Smooth muscle cell (in vitro differentiated cells): ENCODE measurements at regions not wholly inside any gene's neighbourhood (a gene's known extent, or its start where the extent isn't known, plus 50 kb on each side); places are given as distances from the start of the nearest gene placed in this dataset.

ENCODE experiments used
- DNase-seq: peaks from one replicate; lab custom pipeline; 2025; ENCODE audit not compliant: unreplicated experiment; lab: John Stamatoyannopoulos, UW
- H2AFZ ChIP-seq: fragments of 200-600 bp; sonication (generic); 2 replicates; pipeline ENCODE4 v1.6.0; 2016; ENCODE audit warnings: antibody characterized with exemption, low read depth, mild to moderate bottlenecking
- H3F3A ChIP-seq: fragments of 200-600 bp; sonication (generic); 2 replicates; pipeline ENCODE4 v1.6.0; 2017; ENCODE audit warnings: antibody characterized with exemption, low read depth
- H3K27ac ChIP-seq: fragments of 200-600 bp; sonication (generic); 2 replicates; pipeline ENCODE4 v1.5.1; 2016; ENCODE audit warnings: low read depth, mild to moderate bottlenecking
- H3K27me3 ChIP-seq: fragments of 200-600 bp; sonication (generic); 2 replicates; pipeline ENCODE4 v1.6.1; 2016; ENCODE audit warnings: low read depth, mild to moderate bottlenecking
- H3K36me3 ChIP-seq: fragments of 200-600 bp; sonication (generic); 2 replicates; pipeline ENCODE4 v1.5.1; 2016; ENCODE audit warnings: low read depth
- H3K4me1 ChIP-seq: fragments of 200-600 bp; sonication (generic); 2 replicates; pipeline ENCODE4 v1.5.1; 2016; ENCODE audit warnings: low read depth
- H3K4me2 ChIP-seq: fragments of 200-600 bp; sonication (generic); 2 replicates; pipeline ENCODE4 v1.6.0; 2016; ENCODE audit warnings: mild to moderate bottlenecking
- H3K4me3 ChIP-seq: fragments of 200-600 bp; sonication (generic); 2 replicates; pipeline ENCODE4 v1.5.1; 2016; ENCODE audit warnings: mild to moderate bottlenecking
- H3K79me2 ChIP-seq: fragments of 200-600 bp; sonication (generic); 2 replicates; pipeline ENCODE4 v1.6.0; 2016; ENCODE audit warnings: low read depth, mild to moderate bottlenecking
- H3K9ac ChIP-seq: fragments of 200-600 bp; sonication (generic); 2 replicates; pipeline ENCODE4 v1.6.0; 2016; ENCODE audit warnings: low read depth
- H3K9me3 ChIP-seq: fragments of 200-600 bp; sonication (generic); replicated peaks from 2 replicates; pipeline ENCODE4 v1.5.1; 2016; ENCODE audit warnings: low read depth
- H4K20me1 ChIP-seq: fragments of 200-600 bp; sonication (generic); 2 replicates; pipeline ENCODE4 v1.6.0; 2016; ENCODE audit warnings: low read depth
- WGBS: methylation state at CpG from one replicate; pipeline ENCODE4 v1.1.7; 2016; ENCODE audit warnings: low lambda C conversion rate; 5-methylcytosine and 5-hydroxymethylcytosine counted together
- TF ChIP-seq, protein P1 (sequence below): fragments of 200-600 bp; sonication (generic); IDR thresholded peaks from 2 replicates; pipeline ENCODE4 v1.5.1; 2017; ENCODE audit warnings: borderline replicate concordance, mild to moderate bottlenecking, antibody characterized with exemption; ENCODE audit not compliant: insufficient read depth, poor library complexity, severe bottlenecking

DNA sequence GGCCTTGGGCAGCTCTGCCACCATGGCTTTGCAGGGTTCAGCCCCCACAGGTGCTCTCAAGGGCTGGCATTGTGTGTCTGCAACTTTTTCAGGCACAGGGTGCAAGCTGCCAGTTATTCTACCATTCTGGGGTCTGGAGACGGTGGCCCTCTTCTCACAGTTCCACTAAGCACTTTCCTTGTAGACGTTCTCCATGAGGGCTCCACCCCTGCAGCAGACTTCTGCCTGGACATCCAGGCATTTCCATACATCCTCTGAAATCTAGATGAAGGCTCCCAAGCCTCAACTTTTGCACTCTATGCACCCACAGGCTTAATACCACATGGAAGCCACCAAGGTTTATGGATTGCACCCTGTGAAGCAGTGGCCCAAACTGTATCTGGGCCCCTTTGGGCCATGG, 91.0 kb upstream of the RND3 start:
- H4K20me1 ChIP-seq: no peaks in the 10 kb centered on the region
- no peak overlapping the region for H3K9ac ChIP-seq
- H3K36me3 ChIP-seq: no peaks in the 10 kb centered on the region
- H3K4me2 ChIP-seq: no peak overlapping the region
- H3F3A ChIP-seq: no peaks in the 10 kb centered on the region
- no peak overlapping the region for H3K4me3 ChIP-seq
- H3K79me2 ChIP-seq: no peaks in the 10 kb centered on the region
- no peaks in the 10 kb centered on the region for H3K27me3 ChIP-seq
- no peak for DNase-seq
- no peak overlapping the region for H3K27ac ChIP-seq
- TF ChIP-seq, protein P1, sequence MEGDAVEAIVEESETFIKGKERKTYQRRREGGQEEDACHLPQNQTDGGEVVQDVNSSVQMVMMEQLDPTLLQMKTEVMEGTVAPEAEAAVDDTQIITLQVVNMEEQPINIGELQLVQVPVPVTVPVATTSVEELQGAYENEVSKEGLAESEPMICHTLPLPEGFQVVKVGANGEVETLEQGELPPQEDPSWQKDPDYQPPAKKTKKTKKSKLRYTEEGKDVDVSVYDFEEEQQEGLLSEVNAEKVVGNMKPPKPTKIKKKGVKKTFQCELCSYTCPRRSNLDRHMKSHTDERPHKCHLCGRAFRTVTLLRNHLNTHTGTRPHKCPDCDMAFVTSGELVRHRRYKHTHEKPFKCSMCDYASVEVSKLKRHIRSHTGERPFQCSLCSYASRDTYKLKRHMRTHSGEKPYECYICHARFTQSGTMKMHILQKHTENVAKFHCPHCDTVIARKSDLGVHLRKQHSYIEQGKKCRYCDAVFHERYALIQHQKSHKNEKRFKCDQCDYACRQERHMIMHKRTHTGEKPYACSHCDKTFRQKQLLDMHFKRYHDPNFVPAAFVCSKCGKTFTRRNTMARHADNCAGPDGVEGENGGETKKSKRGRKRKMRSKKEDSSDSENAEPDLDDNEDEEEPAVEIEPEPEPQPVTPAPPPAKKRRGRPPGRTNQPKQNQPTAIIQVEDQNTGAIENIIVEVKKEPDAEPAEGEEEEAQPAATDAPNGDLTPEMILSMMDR: no peak
- H3K9me3 ChIP-seq: peaks cover 7% of the 10 kb centered on the region
- no peaks in the 10 kb centered on the region for H3K4me1 ChIP-seq
- 98% methylated on average over 2 of the region's 2 CpGs for WGBS
- H2AFZ ChIP-seq: no peak overlapping the region

DNA sequence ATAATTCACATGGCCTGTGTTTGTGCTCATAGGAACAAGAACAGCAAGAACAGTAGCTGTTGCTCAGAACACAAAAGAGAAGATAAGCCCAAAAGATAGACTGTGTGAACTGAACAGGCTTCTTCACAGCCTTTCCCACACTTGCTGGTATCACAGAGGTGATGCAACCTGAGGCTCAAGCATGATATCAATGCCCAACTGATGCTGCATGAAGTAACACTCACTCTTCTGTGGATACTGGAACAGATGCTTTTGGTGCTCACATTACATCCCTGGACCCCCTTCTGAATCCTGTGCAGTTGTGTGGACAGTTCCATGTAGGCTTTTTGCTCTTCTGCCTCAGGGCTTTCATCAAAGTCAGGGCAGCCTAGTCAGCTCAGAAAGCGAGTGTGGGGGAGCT, 88.4 kb upstream of the RND3 start:
- Histone ChIP-seq H3K27me3 (no peaks in the 10 kb centered on the region), H4K20me1 (no peaks in the 10 kb centered on the region), H3F3A (no peaks in the 10 kb centered on the region), H3K4me1 (no peaks in the 10 kb centered on the region), H3K9ac (no peak overlapping the region), H3K9me3 (peaks cover 7% of the 10 kb centered on the region), H3K27ac (no peak overlapping the region), H3K4me2 (no peak overlapping the region), H3K79me2 (no peaks in the 10 kb centered on the region), H2AFZ (no peak overlapping the region), H3K36me3 (no peaks in the 10 kb centered on the region), H3K4me3 (no peak overlapping the region)
- DNase-seq: no peak
- WGBS: 100% methylated on average over 1 of the region's 1 CpG
- TF ChIP-seq, protein P1: no peak

DNA sequence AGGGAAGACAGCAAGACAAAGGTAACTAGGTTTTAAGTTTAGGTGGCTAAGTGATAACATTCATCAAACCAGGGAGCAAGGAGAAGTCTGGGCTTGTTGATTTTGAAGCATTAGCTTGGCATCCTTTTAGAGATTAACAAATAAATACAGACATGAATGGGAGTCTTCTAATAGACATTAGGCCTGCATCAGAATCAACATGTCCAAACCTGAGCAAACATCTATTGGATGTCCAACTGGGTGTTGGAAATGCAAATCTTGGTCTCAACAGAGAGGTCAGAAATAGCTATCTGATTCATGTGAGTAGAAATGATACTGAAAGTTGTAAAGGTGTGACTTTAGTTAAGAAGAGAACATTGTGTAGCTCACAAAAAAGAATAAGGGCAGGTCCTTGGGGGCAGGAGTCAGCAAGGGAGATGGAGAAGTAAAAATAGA, 85.5 kb upstream of the RND3 start:
- Histone ChIP-seq H3K4me2 (no peak overlapping the region), H2AFZ (no peak overlapping the region)

DNA sequence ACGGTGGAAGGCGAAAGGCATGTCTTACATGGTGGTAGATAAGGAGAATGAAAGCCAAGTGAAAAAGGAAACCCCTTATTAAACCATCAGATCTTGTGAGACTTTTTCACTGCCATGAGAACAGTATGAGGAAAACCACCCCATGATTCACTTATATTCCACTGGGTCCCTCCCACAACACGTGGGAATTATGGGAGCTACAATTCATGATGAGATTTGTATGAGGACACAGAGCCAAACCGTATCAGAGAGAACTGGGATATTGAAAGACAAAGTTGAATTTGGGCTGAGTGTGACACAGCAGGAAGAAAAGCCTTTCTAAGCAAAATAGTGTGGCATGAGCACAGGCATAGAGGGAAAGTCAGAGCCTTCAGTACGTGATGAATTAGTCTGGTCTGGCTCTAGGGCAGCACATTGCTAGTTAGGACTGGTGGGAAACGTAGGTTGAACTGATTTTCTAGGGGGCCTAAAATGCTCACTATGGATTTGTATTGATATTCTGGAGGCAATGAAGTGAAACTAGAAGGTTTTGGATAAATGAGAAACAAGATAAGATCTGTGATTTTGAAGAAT, 84.8 kb upstream of the RND3 start:
- Histone ChIP-seq H3K4me3 (no peak overlapping the region), H3K36me3 (no peaks in the 10 kb centered on the region), H3K4me2 (no peak overlapping the region), H3K27me3 (no peaks in the 10 kb centered on the region), H3K79me2 (no peaks in the 10 kb centered on the region), H3K9me3 (no peaks in the 10 kb centered on the region), H3F3A (peaks cover 11% of the 10 kb centered on the region), H3K4me1 (peaks cover 4% of the 10 kb centered on the region), H4K20me1 (no peaks in the 10 kb centered on the region), H3K9ac (no peak overlapping the region), H2AFZ (no peak overlapping the region), H3K27ac (peak overlapping the region; percentile 6)
- TF ChIP-seq, protein P1: no peak
- no peak for DNase-seq
- 73% methylated on average over 6 of the region's 6 CpGs for WGBS

More for the DNA sequence above, 85.5 kb upstream of the RND3 start:
- H3K27me3 ChIP-seq: no peaks in the 10 kb centered on the region
- DNase-seq: no peak
- no peak overlapping the region for H3K9ac ChIP-seq
- H3K4me3 ChIP-seq: no peak overlapping the region
- no peak overlapping the region for H3K27ac ChIP-seq
- TF ChIP-seq, protein P1: no peak
- no peaks in the 10 kb centered on the region for H3K9me3 ChIP-seq
- H4K20me1 ChIP-seq: no peaks in the 10 kb centered on the region
- peaks cover 5% of the 10 kb centered on the region for H3F3A ChIP-seq
- no peaks in the 10 kb centered on the region for H3K4me1 ChIP-seq
- H3K36me3 ChIP-seq: no peaks in the 10 kb centered on the region
- no peaks in the 10 kb centered on the region for H3K79me2 ChIP-seq
